ENCODE measurements at regions not wholly inside any gene's neighbourhood (a gene's known extent, or its start where the extent isn't known, plus 50 kb on each side); places are given as distances from the start of the nearest gene placed in this dataset.

- no peak overlapping the region for H3K27ac Mint-ChIP-seq
- H3K9me3 Mint-ChIP-seq, result peaks cover 9 to 10% of the 10 kb centered on the region in 2 donors
- no peaks in the 10 kb centered on the region for H3K27me3 Mint-ChIP-seq (ENCODE audit: low read depth)
- ATAC-seq (replicated peaks in 1 of 2), result no peak
- H3K36me3 Mint-ChIP-seq (ENCODE audit: insufficient read depth in 2 of 2), result no peaks in the 10 kb centered on the region
- H3K4me3 Mint-ChIP-seq, result no peak overlapping the region
- DNase-seq, result no peak
- no peaks in the 10 kb centered on the region for H3K4me1 Mint-ChIP-seq (ENCODE audit: low read depth)
Observed at GRCh38 chr21:19368944-19369343, 965.4 kb upstream of the TMPRSS15 start.

GRCh38 chr21:19392390-19392789, 988.8 kb upstream of the TMPRSS15 start:
- Mint-ChIP-seq H3K9me3 (peaks cover 1 to 6% of the 10 kb centered on the region in 2 donors), H3K27me3 (ENCODE audit: low read depth) (no peaks in the 10 kb centered on the region), H3K4me3 (no peak overlapping the region), H3K4me1 (ENCODE audit: low read depth) (no peaks in the 10 kb centered on the region), H3K27ac (no peak overlapping the region), H3K36me3 (ENCODE audit: insufficient read depth in 2 of 2) (no peaks in the 10 kb centered on the region)
- ATAC-seq (replicated peaks in 1 of 2) (no peak), DNase-seq (no peak)

DNA sequence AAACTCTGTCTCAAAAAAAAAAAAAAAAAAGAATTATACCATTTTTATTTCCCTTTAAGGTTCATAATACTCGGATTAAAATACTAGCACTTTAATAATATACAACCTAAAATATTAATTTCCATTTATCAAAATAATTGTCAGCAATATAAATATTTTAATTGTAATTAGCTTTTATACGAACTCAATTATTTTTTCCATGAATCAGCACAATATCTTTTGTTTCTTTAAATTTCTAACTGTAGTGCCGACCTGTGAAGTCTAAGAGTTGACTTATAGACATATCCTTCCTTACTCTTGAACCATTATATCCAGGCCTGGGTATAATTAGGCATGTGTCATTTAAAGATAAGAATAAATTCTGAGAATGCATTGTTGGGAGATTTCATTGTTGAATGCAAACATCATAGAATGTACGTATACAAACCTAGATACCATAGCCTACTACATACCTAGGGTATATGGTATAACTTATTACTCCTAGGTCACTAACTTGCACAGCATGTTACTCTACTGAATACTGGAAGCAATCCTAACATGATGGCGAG, 996.7 kb upstream of the TMPRSS15 start:
- H3K9me3 Mint-ChIP-seq, result peaks cover 0 to 3% of the 10 kb centered on the region in 2 donors
- no peaks in the 10 kb centered on the region for H3K27me3 Mint-ChIP-seq (ENCODE audit: low read depth)
- DNase-seq, result no peak
- no peak overlapping the region for H3K27ac Mint-ChIP-seq
- peaks cover 0 to 2% of the 10 kb centered on the region in 2 donors for H3K36me3 Mint-ChIP-seq (ENCODE audit: insufficient read depth in 2 of 2)
- H3K4me1 Mint-ChIP-seq (ENCODE audit: low read depth), result no peaks in the 10 kb centered on the region
- ATAC-seq (replicated peaks in 1 of 2), result no peak
- no peak overlapping the region for H3K4me3 Mint-ChIP-seq

- H3K27me3 Mint-ChIP-seq (ENCODE audit: low read depth), result no peaks in the 10 kb centered on the region
- no peak overlapping the region for H3K27ac Mint-ChIP-seq
- H3K4me1 Mint-ChIP-seq (ENCODE audit: low read depth), result no peaks in the 10 kb centered on the region
- H3K4me3 Mint-ChIP-seq, result no peak overlapping the region
- H3K36me3 Mint-ChIP-seq (ENCODE audit: insufficient read depth in 2 of 2), result peaks cover 0 to 2% of the 10 kb centered on the region in 2 donors
- peaks cover 0 to 3% of the 10 kb centered on the region in 2 donors for H3K9me3 Mint-ChIP-seq
- ATAC-seq (replicated peaks in 1 of 2) (no peak), DNase-seq (no peak)
Observed at GRCh38 chr21:19402870-19403269, 999.3 kb upstream of the TMPRSS15 start.

DNA sequence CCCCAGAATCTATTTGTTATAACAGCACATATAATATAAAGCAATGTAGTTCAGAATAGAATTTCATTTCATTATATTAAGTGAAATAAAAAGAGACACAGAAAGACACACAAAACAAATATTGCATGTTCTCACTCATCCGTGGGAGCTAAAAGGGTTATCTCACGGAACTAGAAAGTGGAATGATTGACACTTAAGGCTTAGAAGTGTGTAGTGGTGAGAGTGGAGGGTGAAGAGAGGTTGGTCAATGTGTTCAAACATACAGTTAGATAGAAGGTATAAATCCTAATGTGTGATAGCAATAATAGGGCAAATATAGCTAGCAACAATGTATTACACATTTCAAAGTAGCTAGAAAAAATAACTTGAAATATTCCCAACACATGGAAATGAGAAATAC, 1001.7 kb upstream of the TMPRSS15 start:
- Mint-ChIP-seq H3K36me3 (ENCODE audit: insufficient read depth in 2 of 2) (peaks cover 0 to 2% of the 10 kb centered on the region in 2 donors), H3K27ac (no peak overlapping the region), H3K27me3 (ENCODE audit: low read depth) (no peaks in the 10 kb centered on the region), H3K4me1 (ENCODE audit: low read depth) (no peaks in the 10 kb centered on the region), H3K9me3 (peaks cover 0 to 3% of the 10 kb centered on the region in 2 donors), H3K4me3 (no peak overlapping the region)
- DNase-seq, result no peak
- no peak for ATAC-seq (replicated peaks in 1 of 2)

DNA sequence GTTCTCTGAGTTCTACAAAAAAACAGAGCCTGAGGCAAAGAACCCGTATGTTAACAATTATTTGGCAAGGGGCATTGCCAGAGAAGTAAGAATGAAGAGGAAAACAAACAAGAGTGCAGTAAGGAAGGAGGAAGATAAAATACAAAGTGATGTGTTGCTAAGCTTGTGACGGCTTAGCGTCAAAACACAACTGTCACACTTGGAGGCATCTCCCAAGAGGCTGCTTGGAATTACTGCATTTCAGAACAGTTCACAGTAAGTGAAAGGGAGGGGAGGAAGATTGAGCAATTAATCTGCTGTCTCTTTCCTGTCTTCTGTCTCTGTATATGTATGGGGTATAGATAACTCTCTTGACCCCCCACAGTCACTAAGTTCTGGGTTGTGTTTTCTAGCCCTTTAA, 1017.0 kb upstream of the TMPRSS15 start:
- Mint-ChIP-seq H3K4me3 (no peak overlapping the region), H3K36me3 (ENCODE audit: insufficient read depth in 2 of 2) (no peaks in the 10 kb centered on the region), H3K27ac (no peak overlapping the region), H3K27me3 (ENCODE audit: low read depth) (no peaks in the 10 kb centered on the region), H3K9me3 (peaks cover 8 to 19% of the 10 kb centered on the region in 2 donors), H3K4me1 (ENCODE audit: low read depth) (no peaks in the 10 kb centered on the region)
- ATAC-seq (replicated peaks in 1 of 2) (no peak), DNase-seq (no peak)

DNA sequence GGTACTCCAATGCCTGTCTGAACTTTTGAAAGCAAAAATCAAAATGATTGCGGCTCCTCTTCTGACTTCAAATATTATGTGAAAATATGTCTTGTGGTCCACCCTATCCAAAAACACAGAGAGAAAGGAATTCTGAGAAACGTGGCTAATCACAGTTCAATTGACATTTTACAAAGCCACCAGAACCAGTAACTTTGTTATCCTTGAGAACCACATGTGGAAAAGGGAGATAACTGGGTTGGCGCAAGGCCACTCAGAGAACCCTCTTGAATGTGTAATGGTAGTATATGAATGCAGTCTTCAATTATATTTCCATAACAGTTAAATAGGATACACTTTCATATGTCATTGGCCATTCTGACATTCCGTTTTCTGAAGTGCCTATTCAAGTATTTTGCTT, 1030.0 kb upstream of the TMPRSS15 start:
- ATAC-seq (replicated peaks in 1 of 2) (no peak), DNase-seq (no peak)
- no peak overlapping the region for H3K27ac Mint-ChIP-seq
- no peaks in the 10 kb centered on the region for H3K27me3 Mint-ChIP-seq (ENCODE audit: low read depth)
- H3K9me3 Mint-ChIP-seq, result peaks cover 6 to 9% of the 10 kb centered on the region in 2 donors
- H3K4me1 Mint-ChIP-seq (ENCODE audit: low read depth), result no peaks in the 10 kb centered on the region
- peaks cover 0 to 2% of the 10 kb centered on the region in 2 donors for H3K36me3 Mint-ChIP-seq (ENCODE audit: insufficient read depth in 2 of 2)
- H3K4me3 Mint-ChIP-seq, result no peak overlapping the region

- ATAC-seq (replicated peaks in 1 of 2) (no peak), DNase-seq (no peak)
- Mint-ChIP-seq H3K36me3 (ENCODE audit: insufficient read depth in 2 of 2) (no peaks in the 10 kb centered on the region), H3K27me3 (ENCODE audit: low read depth) (no peaks in the 10 kb centered on the region), H3K9me3 (peaks cover 0 to 2% of the 10 kb centered on the region in 2 donors), H3K4me3 (no peak overlapping the region), H3K27ac (no peak overlapping the region), H3K4me1 (ENCODE audit: low read depth) (no peaks in the 10 kb centered on the region)
Observed at GRCh38 chr21:19440792-19441655, 1037.4 kb upstream of the TMPRSS15 start.

- Mint-ChIP-seq H3K9me3 (peaks cover 9 to 10% of the 10 kb centered on the region in 2 donors), H3K4me3 (no peak overlapping the region), H3K4me1 (ENCODE audit: low read depth) (no peaks in the 10 kb centered on the region), H3K27me3 (ENCODE audit: low read depth) (no peaks in the 10 kb centered on the region), H3K36me3 (ENCODE audit: insufficient read depth in 2 of 2) (peaks cover 2 to 3% of the 10 kb centered on the region in 2 donors), H3K27ac (no peak overlapping the region)
- no peak for ATAC-seq (replicated peaks in 1 of 2)
- no peak for DNase-seq
Observed at GRCh38 chr21:19458295-19458694, 1054.7 kb upstream of the TMPRSS15 start.

GRCh38 chr21:19461481-19462205, 1058.1 kb upstream of the TMPRSS15 start:
- no peak for ATAC-seq (replicated peaks in 1 of 2)
- peaks cover 2 to 3% of the 10 kb centered on the region in 2 donors for H3K36me3 Mint-ChIP-seq (ENCODE audit: insufficient read depth in 2 of 2)
- H3K9me3 Mint-ChIP-seq, result peaks cover 7 to 9% of the 10 kb centered on the region in 2 donors
- no peak overlapping the region for H3K4me3 Mint-ChIP-seq
- no peaks in the 10 kb centered on the region for H3K27me3 Mint-ChIP-seq (ENCODE audit: low read depth)
- no peaks in the 10 kb centered on the region for H3K4me1 Mint-ChIP-seq (ENCODE audit: low read depth)
- DNase-seq, result no peak
- no peak overlapping the region for H3K27ac Mint-ChIP-seq

DNA sequence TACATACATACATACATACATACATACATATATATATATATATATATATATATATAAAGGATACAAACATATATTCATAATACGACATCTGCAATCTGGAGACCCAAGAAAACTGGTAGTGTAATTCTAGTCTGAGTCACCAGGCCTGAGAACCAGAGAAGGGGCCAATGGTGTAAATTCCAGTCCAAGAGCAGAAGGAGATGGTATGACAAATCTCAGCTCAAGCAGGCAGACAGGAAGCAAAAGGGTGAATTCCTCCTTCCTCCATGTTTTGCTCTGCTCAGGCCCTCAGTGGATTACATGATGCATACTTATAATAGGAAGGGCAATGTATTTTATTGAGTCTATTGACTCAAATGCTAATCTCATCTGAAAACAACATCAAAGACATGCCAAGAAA, 1060.4 kb upstream of the TMPRSS15 start:
- H3K27me3 Mint-ChIP-seq (ENCODE audit: low read depth), result no peaks in the 10 kb centered on the region
- no peak overlapping the region for H3K27ac Mint-ChIP-seq
- no peak overlapping the region for H3K4me3 Mint-ChIP-seq
- no peak for ATAC-seq (replicated peaks in 1 of 2)
- H3K9me3 Mint-ChIP-seq, result peaks cover 3 to 12% of the 10 kb centered on the region in 2 donors
- no peaks in the 10 kb centered on the region for H3K4me1 Mint-ChIP-seq (ENCODE audit: low read depth)
- peaks cover 0 to 3% of the 10 kb centered on the region in 2 donors for H3K36me3 Mint-ChIP-seq (ENCODE audit: insufficient read depth in 2 of 2)
- no peak for DNase-seq

DNA sequence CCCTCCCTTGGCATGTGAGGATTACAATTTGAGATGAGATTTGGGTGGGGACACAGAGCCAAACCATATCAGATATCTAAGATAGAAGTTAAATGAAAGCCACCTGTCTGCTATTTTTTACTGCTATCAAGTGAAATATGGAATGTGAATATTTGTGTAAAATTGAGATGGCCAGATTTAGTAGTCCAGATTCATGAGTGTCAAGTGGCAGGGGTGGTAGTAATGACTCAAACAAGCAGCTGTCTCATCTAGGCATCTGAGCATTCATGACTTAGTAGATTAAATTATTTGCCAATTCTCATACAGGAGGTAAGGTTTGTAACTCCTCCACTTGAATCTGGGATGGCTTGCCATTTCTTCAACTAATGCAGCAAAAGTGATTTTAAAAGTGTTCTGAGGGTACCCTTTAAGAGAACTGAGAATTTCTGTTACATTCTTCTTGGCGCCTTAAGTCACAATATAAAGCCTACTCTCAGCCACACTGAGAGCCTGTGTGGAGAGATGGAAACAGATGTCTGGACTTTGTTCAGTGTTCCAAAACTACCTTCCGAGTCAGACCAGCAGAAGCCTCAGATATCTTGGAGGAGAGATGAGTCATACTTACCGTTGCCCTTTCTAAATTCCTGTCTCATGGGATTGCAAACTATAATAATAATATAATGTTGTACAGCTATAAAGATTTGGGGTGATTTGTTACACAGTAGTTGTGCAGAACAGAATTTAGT, 1065.6 kb upstream of the TMPRSS15 start:
- Mint-ChIP-seq H3K27me3 (ENCODE audit: low read depth) (no peaks in the 10 kb centered on the region), H3K36me3 (ENCODE audit: insufficient read depth in 2 of 2) (no peaks in the 10 kb centered on the region), H3K27ac (no peak overlapping the region), H3K4me1 (ENCODE audit: low read depth) (no peaks in the 10 kb centered on the region), H3K9me3 (peaks cover 0 to 10% of the 10 kb centered on the region in 2 donors), H3K4me3 (no peak overlapping the region)
- DNase-seq (no peak), ATAC-seq (replicated peaks in 1 of 2) (no peak)

- Mint-ChIP-seq H3K4me1 (ENCODE audit: low read depth) (no peaks in the 10 kb centered on the region), H3K27ac (no peak overlapping the region), H3K4me3 (no peak overlapping the region), H3K36me3 (ENCODE audit: insufficient read depth in 2 of 2) (peaks cover 0 to 2% of the 10 kb centered on the region in 2 donors), H3K27me3 (ENCODE audit: low read depth) (no peaks in the 10 kb centered on the region), H3K9me3 (peaks cover 3 to 13% of the 10 kb centered on the region in 2 donors)
- ATAC-seq (replicated peaks in 1 of 2) (no peak), DNase-seq (no peak)
Observed at GRCh38 chr21:19475525-19475924, 1071.9 kb upstream of the TMPRSS15 start.
